DND-41 (cell line): ENCODE measurements at regions not wholly inside any gene's neighbourhood (a gene's known extent, or its start where the extent isn't known, plus 50 kb on each side); places are given as distances from the start of the nearest gene placed in this dataset.

Experiments used
- ATAC-seq: fragments of 200-7000 bp; cut with Tn5 transposase; 3 replicates; pipeline ENCODE4 v1.9.1; 2021; ENCODE audit warnings: low read depth; ENCODE audit not compliant: insufficient read depth
- DNase-seq: peaks from one replicate; pipeline ENCODE4 v3.0.0-alpha.2; 2020
- H2AFZ ChIP-seq: 2 replicates; pipeline ENCODE4 v1.6.0; 2012; ENCODE audit warnings: low read depth, low read length
- H3K27ac ChIP-seq: 2 replicates; pipeline ENCODE4 v1.5.1; 2012; ENCODE audit warnings: low read length, inconsistent platforms
- H3K27me3 ChIP-seq: fragments of 200-600 bp; sonication (generic); 2 replicates; pipeline ENCODE4 v1.6.0; 2012; ENCODE audit warnings: low read length, mild to moderate bottlenecking, inconsistent platforms; ENCODE audit not compliant: insufficient read depth, poor library complexity
- H3K36me3 ChIP-seq: 2 replicates; pipeline ENCODE4 v1.5.1; 2012; ENCODE audit warnings: low read length, inconsistent platforms; ENCODE audit not compliant: insufficient read depth
- H3K4me1 ChIP-seq: 2 replicates; pipeline ENCODE4 v1.5.1; 2012; ENCODE audit warnings: mild to moderate bottlenecking, low read length; ENCODE audit not compliant: insufficient read depth
- H3K4me2 ChIP-seq: 2 replicates; pipeline ENCODE4 v1.6.0; 2012; ENCODE audit warnings: mild to moderate bottlenecking, moderate library complexity, low read length, inconsistent platforms; ENCODE audit not compliant: insufficient read depth
- H3K4me3 ChIP-seq, 2 experiments: fragments of 200-600 bp in 1 of 2; shearing (Covaris generic) in 1 of 2; 2 replicates each; pipeline ENCODE4 v1.5.1; 2012 to 2016; ENCODE audit warnings: inconsistent platforms in 2 of 2, low read length in 2 of 2, mild to moderate bottlenecking in 2 of 2, low read depth in 1 of 2, moderate library complexity in 1 of 2
- H3K79me2 ChIP-seq: 2 replicates; pipeline ENCODE4 v1.6.0; 2012; ENCODE audit warnings: low read length, inconsistent platforms; ENCODE audit not compliant: insufficient read depth
- H3K9ac ChIP-seq: 2 replicates; pipeline ENCODE4 v1.6.0; 2012; ENCODE audit warnings: low read depth, mild to moderate bottlenecking, inconsistent platforms, low read length, moderate library complexity
- H3K9me3 ChIP-seq: 2 replicates; pipeline ENCODE4 v1.5.1; 2012; ENCODE audit warnings: low read length, moderate library complexity, mild to moderate bottlenecking, inconsistent platforms; ENCODE audit not compliant: insufficient read depth, severe bottlenecking
- H4K20me1 ChIP-seq: 2 replicates; pipeline ENCODE4 v1.6.0; 2012; ENCODE audit warnings: low read length; ENCODE audit not compliant: insufficient read depth
- EZH2 ChIP-seq: IDR thresholded peaks from 3 replicates; pipeline ENCODE4 v1.6.1; 2012; ENCODE audit warnings: borderline replicate concordance, low read depth, mild to moderate bottlenecking, moderate library complexity, low read length, inconsistent platforms; ENCODE audit not compliant: severe bottlenecking
- TF ChIP-seq, protein P1 (sequence below): IDR thresholded peaks from 2 replicates; pipeline ENCODE4 v1.5.1; 2012; ENCODE audit warnings: borderline replicate concordance, low read length, moderate library complexity, mild to moderate bottlenecking; ENCODE audit not compliant: poor library complexity, severe bottlenecking; ENCODE audit errors: extremely low read depth

- H3K9ac ChIP-seq, result no peak overlapping the region
- no peaks in the 10 kb centered on the region for H4K20me1 ChIP-seq
- H3K9me3 ChIP-seq, result no peaks in the 10 kb centered on the region
- no peak overlapping the region for H2AFZ ChIP-seq
- H3K4me1 ChIP-seq, result no peaks in the 10 kb centered on the region
- no peaks in the 10 kb centered on the region for H3K36me3 ChIP-seq
- ATAC-seq (no peak), DNase-seq (no peak)
- no peak overlapping the region for H3K27ac ChIP-seq
- TF ChIP-seq EZH2, result no peak
- H3K79me2 ChIP-seq, result no peaks in the 10 kb centered on the region
- peaks cover 16% of the 10 kb centered on the region for H3K27me3 ChIP-seq
- H3K4me2 ChIP-seq, result no peak overlapping the region
- no peak overlapping the region for H3K4me3 ChIP-seq
Observed at GRCh38 chr6:166691746-166692145, 64.7 kb upstream of the RPS6KA2 start.

DNA sequence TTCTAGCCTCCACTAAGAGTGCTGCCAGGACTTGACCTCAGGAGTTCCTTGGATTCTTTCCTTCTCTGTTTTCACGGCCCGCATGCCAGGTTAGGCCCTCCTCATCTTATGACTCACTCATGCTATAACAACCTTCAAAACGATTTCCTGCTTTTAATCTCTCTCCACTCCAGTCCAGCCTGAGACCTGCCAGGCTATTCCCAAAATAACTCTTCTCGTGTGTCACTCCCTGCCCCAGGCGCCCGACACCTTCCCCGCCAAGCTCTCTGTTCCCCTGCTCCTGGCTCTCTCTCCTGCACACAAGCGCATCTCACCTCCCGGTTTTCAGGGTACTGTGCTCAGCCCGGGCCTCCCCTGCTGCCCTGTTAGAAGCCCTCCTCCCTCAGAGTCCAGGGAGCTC lies 64.1 kb upstream of the RPS6KA2 start:
- no peaks in the 10 kb centered on the region for H3K79me2 ChIP-seq
- H2AFZ ChIP-seq, result no peak overlapping the region
- no peak overlapping the region for H3K4me3 ChIP-seq
- TF ChIP-seq, protein P1, sequence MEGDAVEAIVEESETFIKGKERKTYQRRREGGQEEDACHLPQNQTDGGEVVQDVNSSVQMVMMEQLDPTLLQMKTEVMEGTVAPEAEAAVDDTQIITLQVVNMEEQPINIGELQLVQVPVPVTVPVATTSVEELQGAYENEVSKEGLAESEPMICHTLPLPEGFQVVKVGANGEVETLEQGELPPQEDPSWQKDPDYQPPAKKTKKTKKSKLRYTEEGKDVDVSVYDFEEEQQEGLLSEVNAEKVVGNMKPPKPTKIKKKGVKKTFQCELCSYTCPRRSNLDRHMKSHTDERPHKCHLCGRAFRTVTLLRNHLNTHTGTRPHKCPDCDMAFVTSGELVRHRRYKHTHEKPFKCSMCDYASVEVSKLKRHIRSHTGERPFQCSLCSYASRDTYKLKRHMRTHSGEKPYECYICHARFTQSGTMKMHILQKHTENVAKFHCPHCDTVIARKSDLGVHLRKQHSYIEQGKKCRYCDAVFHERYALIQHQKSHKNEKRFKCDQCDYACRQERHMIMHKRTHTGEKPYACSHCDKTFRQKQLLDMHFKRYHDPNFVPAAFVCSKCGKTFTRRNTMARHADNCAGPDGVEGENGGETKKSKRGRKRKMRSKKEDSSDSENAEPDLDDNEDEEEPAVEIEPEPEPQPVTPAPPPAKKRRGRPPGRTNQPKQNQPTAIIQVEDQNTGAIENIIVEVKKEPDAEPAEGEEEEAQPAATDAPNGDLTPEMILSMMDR, result no peak
- TF ChIP-seq EZH2, result no peak
- H3K27ac ChIP-seq, result no peak overlapping the region
- H3K9me3 ChIP-seq, result no peaks in the 10 kb centered on the region
- no peak overlapping the region for H3K9ac ChIP-seq
- no peak for DNase-seq
- H3K4me2 ChIP-seq, result no peak overlapping the region
- H3K4me1 ChIP-seq, result no peaks in the 10 kb centered on the region
- no peaks in the 10 kb centered on the region for H4K20me1 ChIP-seq
- no peaks in the 10 kb centered on the region for H3K36me3 ChIP-seq
- no peak for ATAC-seq
- H3K27me3 ChIP-seq, result peaks cover 21% of the 10 kb centered on the region

DNA sequence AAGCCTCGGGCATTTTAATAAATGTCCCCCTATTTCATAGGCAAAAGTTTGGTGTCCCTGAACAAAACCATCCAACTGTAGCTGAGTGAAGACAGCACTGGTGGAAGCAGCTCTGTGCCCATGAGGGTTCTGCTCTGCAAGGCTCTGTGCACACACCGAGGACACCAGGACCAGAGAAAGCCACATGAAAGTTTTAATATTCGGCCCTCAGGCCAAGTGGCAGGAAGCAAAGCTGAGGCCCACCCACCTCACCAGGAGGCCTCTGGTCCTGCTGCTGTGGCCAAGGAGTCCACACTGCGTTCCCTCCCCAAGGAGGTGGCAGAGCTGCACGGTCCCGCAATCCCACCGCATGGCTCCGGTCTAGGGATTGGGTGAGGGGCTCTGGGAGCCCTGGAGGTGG lies 62.6 kb upstream of the RPS6KA2 start:
- Histone ChIP-seq H2AFZ (no peak overlapping the region), H3K9me3 (no peaks in the 10 kb centered on the region), H3K4me1 (no peaks in the 10 kb centered on the region), H3K9ac (no peak overlapping the region), H3K27me3 (peaks cover 24% of the 10 kb centered on the region), H3K4me2 (no peak overlapping the region), H4K20me1 (no peaks in the 10 kb centered on the region), H3K79me2 (no peaks in the 10 kb centered on the region), H3K27ac (no peak overlapping the region), H3K36me3 (no peaks in the 10 kb centered on the region), H3K4me3 (no peak overlapping the region)
- TF ChIP-seq, protein P1, result no peak
- no peak for TF ChIP-seq EZH2
- DNase-seq (no peak), ATAC-seq (no peak)

- H3K9ac ChIP-seq, result no peak overlapping the region
- H3K27me3 ChIP-seq, result peaks cover 24% of the 10 kb centered on the region
- no peak for DNase-seq
- H2AFZ ChIP-seq, result no peak overlapping the region
- no peaks in the 10 kb centered on the region for H3K9me3 ChIP-seq
- ATAC-seq, result no peak
- H3K36me3 ChIP-seq, result no peaks in the 10 kb centered on the region
- H3K4me2 ChIP-seq, result no peak overlapping the region
- no peaks in the 10 kb centered on the region for H3K79me2 ChIP-seq
- no peak overlapping the region for H3K4me3 ChIP-seq
- H4K20me1 ChIP-seq, result no peaks in the 10 kb centered on the region
- H3K27ac ChIP-seq, result no peak overlapping the region
- no peaks in the 10 kb centered on the region for H3K4me1 ChIP-seq
- TF ChIP-seq, protein P1, result no peak
- no peak for TF ChIP-seq EZH2
Observed at GRCh38 chr6:166688901-166689300, 61.9 kb upstream of the RPS6KA2 start.
